DOHH2 (cell line): ENCODE measurements at regions not wholly inside any gene's neighbourhood (a gene's known extent, or its start where the extent isn't known, plus 50 kb on each side); places are given as distances from the start of the nearest gene placed in this dataset.

Source experiments
- CTCF ChIP-seq: fragments of 200-600 bp; sonication (generic); IDR thresholded peaks from one replicate; pipeline ENCODE4 v1.5.1; 2014; ENCODE audit warnings: antibody characterized with exemption, mild to moderate bottlenecking, low read depth, low read length; ENCODE audit not compliant: poor library complexity, severe bottlenecking
- EZH2phosphoT487 ChIP-seq: fragments of 200-600 bp; sonication (generic); IDR thresholded peaks from 2 replicates; pipeline ENCODE4 v1.6.1; 2017; ENCODE audit warnings: borderline replicate concordance, mild to moderate bottlenecking, antibody characterized with exemption, low read length, moderate library complexity, mixed read lengths

DNA sequence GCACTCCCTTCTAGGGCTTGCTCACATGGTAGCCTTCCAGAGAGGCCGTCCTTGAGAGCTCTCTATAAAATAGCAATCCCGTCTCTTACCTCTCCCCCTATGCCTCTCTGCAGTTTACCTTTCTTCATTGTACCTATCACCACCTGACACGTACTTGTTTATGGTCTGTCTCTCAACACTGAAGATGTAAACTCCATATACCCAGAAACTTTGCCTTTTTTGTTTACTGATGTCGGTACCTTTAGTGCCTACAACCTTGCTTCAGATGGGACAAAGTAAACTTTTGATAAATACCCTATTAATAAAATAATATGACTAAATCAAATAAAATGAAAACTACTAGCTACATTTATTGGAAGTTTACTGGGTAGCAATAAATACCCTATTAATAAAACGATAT lies 220.6 kb downstream of the GPAM start:
- no peak for TF ChIP-seq CTCF
- TF ChIP-seq EZH2phosphoT487, result no peak
